CD4-positive, alpha-beta T cell (primary cell): ENCODE measurements at regions not wholly inside any gene's neighbourhood (a gene's known extent, or its start where the extent isn't known, plus 50 kb on each side); places are given as distances from the start of the nearest gene placed in this dataset.

ENCODE experiments used
- ATAC-seq: fragments of 200-7000 bp; cut with Tn5 transposase; one replicate; pipeline ENCODE4 v1.10.0; 2022; ENCODE audit warnings: mild to moderate bottlenecking; ENCODE audit not compliant: poor library complexity
- CTCF ChIA-PET: fragments of 350-600 bp; sonication (Branson Sonifier 250); formaldehyde crosslinking; loops from one replicate; lab custom pipeline; 2021; ENCODE audit warnings: antibody characterized with exemption, inconsistent platforms; lab: Charles Lee
- POLR2A ChIA-PET: fragments of 350-600 bp; sonication (Branson Sonifier 250); formaldehyde crosslinking; loops from one replicate; lab custom pipeline; 2021; ENCODE audit warnings: antibody characterized with exemption, inconsistent platforms; lab: Charles Lee
- DNase-seq, 14 experiments: peaks; one replicate each; pipeline ENCODE4 v3.0.0-alpha.2; 2013 to 2020; ENCODE audit warnings: mixed read lengths in 2 of 14
- H3K27ac ChIP-seq, 2 donors: one replicate each; pipeline versions ENCODE4 v1.5.1 to v1.7.0; 2013; ENCODE audit warnings: low read length in 2 of 2, low read depth in 1 of 2, mild to moderate bottlenecking in 1 of 2
- H3K27me3 ChIP-seq, 2 experiments: 1 replicate in 1 of 2; 2 replicates in 1 of 2; pipeline versions ENCODE4 v1.6.1 to v1.7.0; 2013; ENCODE audit warnings: low read length in 2 of 2, control low read depth in 1 of 2, mild to moderate bottlenecking in 1 of 2, moderate library complexity in 1 of 2; ENCODE audit not compliant: insufficient read depth in 2 of 2, control insufficient read depth in 1 of 2
- H3K36me3 ChIP-seq: one replicate; pipeline ENCODE4 v1.6.1; 2013; ENCODE audit warnings: low read length, control low read depth; ENCODE audit not compliant: insufficient read depth
- H3K4me1 ChIP-seq: one replicate; pipeline ENCODE4 v1.6.1; 2013; ENCODE audit warnings: low read length, control low read depth; ENCODE audit not compliant: insufficient read depth
- H3K4me3 ChIP-seq: one replicate; pipeline ENCODE4 v1.5.1; 2013; ENCODE audit warnings: mild to moderate bottlenecking, low read length, moderate library complexity
- H3K9me3 ChIP-seq, 2 experiments: 1 replicate in 1 of 2; 2 replicates in 1 of 2; pipeline versions ENCODE4 v1.6.1 to v1.7.0; 2013; ENCODE audit warnings: low read length in 2 of 2, mild to moderate bottlenecking in 2 of 2, control low read depth in 1 of 2, moderate library complexity in 1 of 2; ENCODE audit not compliant: control insufficient read depth in 1 of 2, insufficient read depth in 1 of 2
- H3K27ac Mint-ChIP-seq: one replicate; pipeline ENCODE4 v1.8.0; 2020; ENCODE audit warnings: mixed read lengths
- H3K27me3 Mint-ChIP-seq: one replicate; pipeline ENCODE4 v1.8.0; 2021; ENCODE audit warnings: mixed read lengths
- H3K36me3 Mint-ChIP-seq: one replicate; pipeline ENCODE4 v1.8.0; 2021; ENCODE audit warnings: low read depth, mixed read lengths
- H3K4me1 Mint-ChIP-seq: one replicate; pipeline ENCODE4 v1.8.0; 2021; ENCODE audit warnings: low read depth, mixed read lengths
- H3K4me3 Mint-ChIP-seq: one replicate; pipeline ENCODE4 v1.8.0; 2020; ENCODE audit warnings: mild to moderate bottlenecking, mixed read lengths
- H3K9me3 Mint-ChIP-seq: one replicate; pipeline ENCODE4 v1.8.0; 2020; ENCODE audit warnings: mixed read lengths
- CTCF ChIP-seq: fragments of 200-600 bp; IDR thresholded peaks from one replicate; pipeline ENCODE4 v1.8.0; 2022; ENCODE audit warnings: antibody characterized with exemption, mild to moderate bottlenecking
- intact Hi-C, 2 experiments: fragments of 100-400 bp; cut with DNase I in 1 of 2; cut with micrococcal nuclease in 1 of 2; formaldehyde crosslinking; loops; one replicate each; pipeline versions ENCODE4 v1.15.1 to v1.9.0; 2023 to 2025; cut with DNase I, micrococcal nuclease

GRCh38 chr5:175045820-175046219, 321.4 kb downstream of the MSX2 start:
- Histone ChIP-seq H3K36me3 (no peaks in the 10 kb centered on the region), H3K4me1 (no peaks in the 10 kb centered on the region), H3K9me3 (no peaks in the 10 kb centered on the region), H3K27ac (no peak overlapping the region), H3K4me3 (no peak overlapping the region), H3K27me3 (peaks cover 0 to 4% of the 10 kb centered on the region in 2 experiments)
- CTCF ChIA-PET = no interaction called here
- Mint-ChIP-seq H3K27me3 (peaks cover 14% of the 10 kb centered on the region), H3K27ac (no peak overlapping the region), H3K4me1 (no peaks in the 10 kb centered on the region), H3K36me3 (no peaks in the 10 kb centered on the region), H3K4me3 (no peak overlapping the region), H3K9me3 (no peaks in the 10 kb centered on the region)
- POLR2A ChIA-PET = no interaction called here
- ATAC-seq = no peak
- intact Hi-C loops = no loop called here
- DNase-seq = no peak
- TF ChIP-seq CTCF = no peak

GRCh38 chr5:175037820-175038219, 313.4 kb downstream of the MSX2 start:
- ATAC-seq (no peak), DNase-seq (no peak)
- intact Hi-C loops = no loop called here
- H3K4me1 ChIP-seq = no peaks in the 10 kb centered on the region
- no peaks in the 10 kb centered on the region for H3K36me3 ChIP-seq
- Mint-ChIP-seq H3K27ac (no peak overlapping the region), H3K36me3 (no peaks in the 10 kb centered on the region), H3K4me1 (no peaks in the 10 kb centered on the region), H3K27me3 (no peaks in the 10 kb centered on the region), H3K9me3 (no peaks in the 10 kb centered on the region), H3K4me3 (no peak overlapping the region)
- TF ChIP-seq CTCF = no peak
- no peaks in the 10 kb centered on the region for H3K27me3 ChIP-seq
- peaks cover 0 to 4% of the 10 kb centered on the region in 2 experiments for H3K9me3 ChIP-seq
- H3K4me3 ChIP-seq = no peak overlapping the region
- CTCF ChIA-PET = no interaction called here
- no peak overlapping the region for H3K27ac ChIP-seq
- POLR2A ChIA-PET = no interaction called here

- Mint-ChIP-seq H3K27me3 (no peaks in the 10 kb centered on the region), H3K9me3 (no peaks in the 10 kb centered on the region), H3K27ac (no peak overlapping the region), H3K4me1 (no peaks in the 10 kb centered on the region), H3K36me3 (no peaks in the 10 kb centered on the region), H3K4me3 (no peak overlapping the region)
- Histone ChIP-seq H3K4me3 (no peak overlapping the region), H3K4me1 (no peaks in the 10 kb centered on the region), H3K9me3 (peaks cover 0 to 4% of the 10 kb centered on the region in 2 experiments), H3K27ac (no peak overlapping the region), H3K36me3 (no peaks in the 10 kb centered on the region), H3K27me3 (no peaks in the 10 kb centered on the region)
- no peak for ATAC-seq
- intact Hi-C loops = no loop called here
- DNase-seq = no peak
- CTCF ChIA-PET = no interaction called here
- TF ChIP-seq CTCF = no peak
- POLR2A ChIA-PET = no interaction called here
These were observed 311.6 kb downstream of the MSX2 start for GRCh38 chr5:175035882-175036533.
